ENCODE measurements at regions not wholly inside any gene's neighbourhood (a gene's known extent, or its start where the extent isn't known, plus 50 kb on each side); places are given as distances from the start of the nearest gene placed in this dataset.

- no peak overlapping the region for H2BK5ac ChIP-seq (ENCODE audit: low read depth, low read length, poor library complexity, severe bottlenecking)
- no peaks in the 10 kb centered on the region for H3K9me3 ChIP-seq (ENCODE audit: control insufficient read depth, low read length)
- no peak overlapping the region for H2BK12ac ChIP-seq (ENCODE audit: low read length in 2 of 2)
- H2BK15ac ChIP-seq (ENCODE audit: low read depth, poor library complexity, severe bottlenecking): no peak overlapping the region
- H3K4ac ChIP-seq (ENCODE audit: low read depth in 1 of 2, low read length in 2 of 2): no peak overlapping the region
- no peak overlapping the region for H4K8ac ChIP-seq (ENCODE audit: low read length)
- H3K18ac ChIP-seq (ENCODE audit: low read depth in 1 of 2, low read length in 2 of 2): no peak overlapping the region
- no peak overlapping the region for H2AK5ac ChIP-seq (ENCODE audit: low read length, severe bottlenecking)
- H3K4me2 ChIP-seq (ENCODE audit: low read length, poor library complexity, severe bottlenecking): no peak overlapping the region
- no peak overlapping the region for H4K91ac ChIP-seq (ENCODE audit: low read length)
- no peak overlapping the region for H3K14ac ChIP-seq (ENCODE audit: low read length in 2 of 2)
- no peak overlapping the region for H2AFZ ChIP-seq (ENCODE audit: low read depth, low read length)
- H3K27me3 ChIP-seq (ENCODE audit: control insufficient read depth in 1 of 2, insufficient read depth in 1 of 2, low read length in 2 of 2): peaks cover 0 to 19% of the 10 kb centered on the region in 2 experiments
- no peak overlapping the region for H3K9ac ChIP-seq (ENCODE audit: low read length)
- H3K4me1 ChIP-seq (ENCODE audit: control insufficient read depth, insufficient read depth, low read depth, low read length): peaks cover 8% of the 10 kb centered on the region
- H3K36me3 ChIP-seq (ENCODE audit: control insufficient read depth in 1 of 2, insufficient read depth in 2 of 2, low read depth in 1 of 2, low read length in 2 of 2): no peaks in the 10 kb centered on the region
- no peak overlapping the region for H2BK120ac ChIP-seq (ENCODE audit: low read depth, low read length)
- no peak overlapping the region for H3K4me3 ChIP-seq (ENCODE audit: insufficient read depth in 1 of 2, low read depth in 1 of 2, low read length in 2 of 2)
- H3K79me1 ChIP-seq (replicated peaks; ENCODE audit: low read length, poor library complexity, severe bottlenecking): no peaks in the 10 kb centered on the region
- no peak overlapping the region for H3K27ac ChIP-seq (ENCODE audit: low read length, poor library complexity, severe bottlenecking)
- DNase-seq: peak; percentile 55
- 18% methylated on average over 2 of the region's 3 CpGs for WGBS
- H3K23ac ChIP-seq (ENCODE audit: low read length in 2 of 2): no peak overlapping the region
Observed at GRCh38 chr4:153148791-153149190, 55.5 kb upstream of the TRIM2 start.

- Histone ChIP-seq H2AFZ (ENCODE audit: low read depth, low read length) (no peak overlapping the region), H3K14ac (ENCODE audit: low read length in 2 of 2) (no peak overlapping the region), H4K91ac (ENCODE audit: low read length) (no peak overlapping the region), H3K27me3 (ENCODE audit: control insufficient read depth in 1 of 2, insufficient read depth in 1 of 2, low read length in 2 of 2) (peaks cover 0 to 48% of the 10 kb centered on the region in 2 experiments), H3K36me3 (ENCODE audit: control insufficient read depth in 1 of 2, insufficient read depth in 2 of 2, low read depth in 1 of 2, low read length in 2 of 2) (no peaks in the 10 kb centered on the region), H3K23ac (ENCODE audit: low read length in 2 of 2) (peak overlapping the region in 1 of 2 experiments; percentile 72), H3K4me2 (ENCODE audit: low read length, poor library complexity, severe bottlenecking) (peak overlapping the region; percentile 51), H3K79me1 (replicated peaks; ENCODE audit: low read length, poor library complexity, severe bottlenecking) (peaks cover 5% of the 10 kb centered on the region), H3K4me1 (ENCODE audit: control insufficient read depth, insufficient read depth, low read depth, low read length) (peaks cover 8% of the 10 kb centered on the region), H2BK15ac (ENCODE audit: low read depth, poor library complexity, severe bottlenecking) (no peak overlapping the region), H3K9ac (ENCODE audit: low read length) (no peak overlapping the region), H2BK5ac (ENCODE audit: low read depth, low read length, poor library complexity, severe bottlenecking) (no peak overlapping the region), H3K4me3 (ENCODE audit: insufficient read depth in 1 of 2, low read depth in 1 of 2, low read length in 2 of 2) (peak overlapping the region in 1 of 2 experiments; percentile 82), H3K9me3 (ENCODE audit: control insufficient read depth, low read length) (no peaks in the 10 kb centered on the region), H3K27ac (ENCODE audit: low read length, poor library complexity, severe bottlenecking) (no peak overlapping the region), H2AK5ac (ENCODE audit: low read length, severe bottlenecking) (no peak overlapping the region), H4K8ac (ENCODE audit: low read length) (no peak overlapping the region), H3K18ac (ENCODE audit: low read depth in 1 of 2, low read length in 2 of 2) (no peak overlapping the region), H2BK120ac (ENCODE audit: low read depth, low read length) (no peak overlapping the region), H2BK12ac (ENCODE audit: low read length in 2 of 2) (no peak overlapping the region), H3K4ac (ENCODE audit: low read depth in 1 of 2, low read length in 2 of 2) (no peak overlapping the region)
- DNase-seq: peak; percentile 66
- 27% methylated on average over 22 of the region's 31 CpGs for WGBS
Observed at GRCh38 chr4:153151535-153152455, 52.4 kb upstream of the TRIM2 start.

- Histone ChIP-seq H2AK5ac (ENCODE audit: low read length, severe bottlenecking) (no peak overlapping the region), H3K23ac (ENCODE audit: low read length in 2 of 2) (no peak overlapping the region), H2AFZ (ENCODE audit: low read depth, low read length) (peak overlapping the region; percentile 46), H3K27me3 (ENCODE audit: control insufficient read depth in 1 of 2, insufficient read depth in 1 of 2, low read length in 2 of 2) (peaks cover 6 to 57% of the 10 kb centered on the region in 2 experiments), H2BK120ac (ENCODE audit: low read depth, low read length) (no peak overlapping the region), H3K79me1 (replicated peaks; ENCODE audit: low read length, poor library complexity, severe bottlenecking) (peaks cover 8% of the 10 kb centered on the region), H3K9ac (ENCODE audit: low read length) (peak overlapping the region; percentile 59), H3K4me3 (ENCODE audit: insufficient read depth in 1 of 2, low read depth in 1 of 2, low read length in 2 of 2) (peak overlapping the region; percentile 71 to 82), H3K9me3 (ENCODE audit: control insufficient read depth, low read length) (no peaks in the 10 kb centered on the region), H2BK15ac (ENCODE audit: low read depth, poor library complexity, severe bottlenecking) (no peak overlapping the region), H3K14ac (ENCODE audit: low read length in 2 of 2) (no peak overlapping the region), H3K36me3 (ENCODE audit: control insufficient read depth in 1 of 2, insufficient read depth in 2 of 2, low read depth in 1 of 2, low read length in 2 of 2) (no peaks in the 10 kb centered on the region), H2BK12ac (ENCODE audit: low read length in 2 of 2) (peak overlapping the region; percentile 56 to 70), H4K91ac (ENCODE audit: low read length) (no peak overlapping the region), H3K4me2 (ENCODE audit: low read length, poor library complexity, severe bottlenecking) (peak overlapping the region; percentile 80), H3K4me1 (ENCODE audit: control insufficient read depth, insufficient read depth, low read depth, low read length) (peaks cover 10% of the 10 kb centered on the region), H4K8ac (ENCODE audit: low read length) (no peak overlapping the region), H3K4ac (ENCODE audit: low read depth in 1 of 2, low read length in 2 of 2) (peak overlapping the region in 1 of 2 experiments; percentile 53), H3K27ac (ENCODE audit: low read length, poor library complexity, severe bottlenecking) (peak overlapping the region; percentile 69), H2BK5ac (ENCODE audit: low read depth, low read length, poor library complexity, severe bottlenecking) (peak overlapping the region; percentile 11), H3K18ac (ENCODE audit: low read depth in 1 of 2, low read length in 2 of 2) (peak overlapping the region; percentile 67 to 75)
- peak; percentile 48 for DNase-seq
- 1% methylated on average over 44 of the region's 44 CpGs for WGBS
Observed at GRCh38 chr4:153152501-153153338, 51.5 kb upstream of the TRIM2 start.

All from mesenchymal stem cell (in vitro differentiated cells and primary cell).